NCI-H2029 treated with DMSO at 0.1 percent for 48 hours (cell line): ENCODE measurements at regions not wholly inside any gene's neighbourhood (a gene's known extent, or its start where the extent isn't known, plus 50 kb on each side); places are given as distances from the start of the nearest gene placed in this dataset.

ENCODE experiments used
- DNase-seq: peaks from one replicate; lab custom pipeline; 2025; lab: John Stamatoyannopoulos, UW

GRCh38 chr2:12110481-12110880 lies 364.0 kb downstream of the LPIN1 start:
- no peak for DNase-seq

- DNase-seq: no peak
Observed at GRCh38 chr2:12113412-12113811, 367.0 kb downstream of the LPIN1 start.

- no peak for DNase-seq
Observed at GRCh38 chr2:12114816-12115215, 368.4 kb downstream of the LPIN1 start.

- DNase-seq: no peak
Observed at GRCh38 chr2:12116228-12116750, 369.9 kb downstream of the LPIN1 start.

- DNase-seq: no peak
Observed at GRCh38 chr2:12119841-12120240, 373.4 kb downstream of the LPIN1 start.

GRCh38 chr2:12120281-12121150 lies 374.1 kb downstream of the LPIN1 start:
- DNase-seq: no peak

- DNase-seq: no peak
Observed at GRCh38 chr2:12124790-12125189, 378.4 kb downstream of the LPIN1 start.

- no peak for DNase-seq
Observed at GRCh38 chr2:12126318-12126717, 379.9 kb downstream of the LPIN1 start.

- DNase-seq: no peak
Observed at GRCh38 chr2:12127638-12128037, 381.2 kb downstream of the LPIN1 start.

GRCh38 chr2:12131975-12132374 lies 385.5 kb downstream of the LPIN1 start:
- DNase-seq: no peak

- no peak for DNase-seq
Observed at GRCh38 chr2:12141618-12142258, 395.3 kb downstream of the LPIN1 start.

- DNase-seq: no peak
Observed at GRCh38 chr2:12151716-12152115, 405.3 kb downstream of the LPIN1 start.

- no peak for DNase-seq
Observed at GRCh38 chr2:12152888-12153287, 406.5 kb downstream of the LPIN1 start.

- no peak for DNase-seq
Observed at GRCh38 chr2:12155303-12156051, 409.0 kb downstream of the LPIN1 start.

GRCh38 chr2:12156349-12156748 lies 409.9 kb downstream of the LPIN1 start:
- no peak for DNase-seq

GRCh38 chr2:12161085-12161484 lies 414.7 kb downstream of the LPIN1 start:
- DNase-seq: no peak

- no peak for DNase-seq
Observed at GRCh38 chr2:12162269-12163247, 416.1 kb downstream of the LPIN1 start.

GRCh38 chr2:12163866-12164265 lies 417.4 kb downstream of the LPIN1 start:
- DNase-seq: no peak

GRCh38 chr2:12164689-12165088 lies 418.3 kb downstream of the LPIN1 start:
- DNase-seq: no peak

- no peak for DNase-seq
Observed at GRCh38 chr2:12167525-12168317, 421.3 kb downstream of the LPIN1 start.
